GM23338 (cell line): ENCODE measurements at regions not wholly inside any gene's neighbourhood (a gene's known extent, or its start where the extent isn't known, plus 50 kb on each side); places are given as distances from the start of the nearest gene placed in this dataset.

ENCODE experiments used
- ATAC-seq: fragments of 200-7000 bp; cut with Tn5 transposase; 3 replicates; pipeline ENCODE4 v1.9.1; 2020
- DNase-seq: peaks from one replicate; pipeline ENCODE4 v3.0.0-alpha.2; 2015; ENCODE audit warnings: low spot score
- H2AFZ ChIP-seq: fragments of 200-600 bp; sonication (generic); 2 replicates; pipeline ENCODE4 v1.8.0; 2016; ENCODE audit warnings: antibody characterized with exemption, mild to moderate bottlenecking, moderate library complexity
- H3F3A ChIP-seq: fragments of 200-600 bp; sonication (generic); replicated peaks from 2 replicates; pipeline ENCODE4 v1.8.0; 2017; ENCODE audit warnings: antibody characterized with exemption, mixed run types, low read depth
- H3K27ac ChIP-seq: fragments of 200-600 bp; sonication (generic); 2 replicates; pipeline ENCODE4 v1.6.1; 2016; ENCODE audit warnings: low read depth
- H3K27me3 ChIP-seq: fragments of 200-600 bp; sonication (generic); 2 replicates; pipeline ENCODE4 v1.8.0; 2016; ENCODE audit warnings: mild to moderate bottlenecking, mixed run types, moderate library complexity; ENCODE audit not compliant: insufficient read depth
- H3K36me3 ChIP-seq: fragments of 200-600 bp; sonication (generic); 2 replicates; pipeline ENCODE4 v1.8.0; 2016; ENCODE audit warnings: mild to moderate bottlenecking; ENCODE audit not compliant: insufficient read depth
- H3K4me1 ChIP-seq: fragments of 200-600 bp; sonication (generic); 2 replicates; pipeline ENCODE4 v1.8.0; 2016; ENCODE audit warnings: mild to moderate bottlenecking, moderate library complexity; ENCODE audit not compliant: insufficient read depth
- H3K4me2 ChIP-seq: fragments of 200-600 bp; sonication (generic); 2 replicates; pipeline ENCODE4 v1.7.1; 2017; ENCODE audit warnings: mixed run types
- H3K4me3 ChIP-seq: fragments of 200-600 bp; sonication (generic); 2 replicates; pipeline ENCODE4 v1.6.1; 2016; ENCODE audit warnings: mixed run types
- H3K79me2 ChIP-seq: fragments of 200-600 bp; sonication (generic); replicated peaks from 2 replicates; pipeline ENCODE4 v1.8.0; 2017; ENCODE audit warnings: mild to moderate bottlenecking; ENCODE audit not compliant: insufficient read depth
- H3K9me2 ChIP-seq: fragments of 200-600 bp; sonication (generic); 2 replicates; pipeline ENCODE4 v1.8.0; 2017; ENCODE audit not compliant: insufficient read depth
- H4K20me1 ChIP-seq: fragments of 200-600 bp; sonication (generic); replicated peaks from 2 replicates; pipeline ENCODE4 v1.8.0; 2017; ENCODE audit warnings: mild to moderate bottlenecking; ENCODE audit not compliant: insufficient read depth
- H3K27ac Mint-ChIP-seq: 2 replicates; pipeline ENCODE4 v1.8.0; 2020; ENCODE audit warnings: inconsistent platforms, mild to moderate bottlenecking, moderate library complexity, mixed read lengths
- H3K27me3 Mint-ChIP-seq: 3 replicates; pipeline ENCODE4 v1.8.0; 2022; ENCODE audit warnings: low read depth, mild to moderate bottlenecking, moderate library complexity, mixed read lengths, inconsistent platforms; ENCODE audit not compliant: insufficient read depth, poor library complexity
- H3K36me3 Mint-ChIP-seq: 3 replicates; pipeline ENCODE4 v1.8.0; 2021; ENCODE audit warnings: low read depth, mild to moderate bottlenecking, inconsistent platforms, moderate library complexity, mixed read lengths
- H3K4me1 Mint-ChIP-seq: 3 replicates; pipeline ENCODE4 v1.8.0; 2020; ENCODE audit warnings: mild to moderate bottlenecking, inconsistent platforms, mixed read lengths
- H3K4me3 Mint-ChIP-seq: 3 replicates; pipeline ENCODE4 v1.8.0; 2021; ENCODE audit warnings: moderate library complexity, mild to moderate bottlenecking, inconsistent platforms, mixed read lengths
- H3K9me3 Mint-ChIP-seq: 3 replicates; pipeline ENCODE4 v1.8.0; 2020; ENCODE audit warnings: moderate library complexity, mild to moderate bottlenecking, inconsistent platforms, mixed read lengths
- CTCF ChIP-seq, 2 experiments: fragments of 200-600 bp in 1 of 2; sonication (generic) in 1 of 2; conservative IDR thresholded peaks; 2 replicates each; pipeline versions ENCODE4 v1.5.1 to v1.6.1; 2016 to 2017; ENCODE audit warnings: antibody characterized with exemption in 2 of 2, low read depth in 2 of 2, mild to moderate bottlenecking in 2 of 2, moderate library complexity in 1 of 2
- ETS1 ChIP-seq: IDR thresholded peaks from 2 replicates; pipeline ENCODE4 v1.6.1; 2016; ENCODE audit warnings: antibody characterized with exemption
- EZH2 ChIP-seq: fragments of 200-600 bp; sonication (generic); IDR thresholded peaks from one replicate; pipeline ENCODE4 v1.8.0; 2017; ENCODE audit warnings: antibody characterized with exemption, mild to moderate bottlenecking, low read depth; ENCODE audit not compliant: unreplicated experiment
- EZH2phosphoT487 ChIP-seq: fragments of 200-600 bp; sonication (generic); IDR thresholded peaks from one replicate; pipeline ENCODE4 v1.8.1; 2018; ENCODE audit warnings: antibody characterized with exemption; ENCODE audit not compliant: unreplicated experiment
- JUNB ChIP-seq: IDR thresholded peaks from one replicate; pipeline ENCODE4 v1.6.1; 2016; ENCODE audit warnings: antibody characterized with exemption; ENCODE audit not compliant: unreplicated experiment
- NANOG ChIP-seq: IDR thresholded peaks from 2 replicates; pipeline ENCODE4 v1.6.1; 2016; ENCODE audit warnings: antibody characterized with exemption, borderline replicate concordance
- POLR2AphosphoS5 ChIP-seq: IDR thresholded peaks from 2 replicates; pipeline ENCODE4 v1.6.1; 2016; ENCODE audit warnings: antibody characterized with exemption, low read depth
- STAT1 ChIP-seq: IDR thresholded peaks from one replicate; pipeline ENCODE4 v1.6.1; 2016; ENCODE audit warnings: antibody characterized with exemption; ENCODE audit not compliant: unreplicated experiment
- ZNF114 ChIP-seq: fragments of 250-450 bp; sonication (Bioruptor Pico); IDR thresholded peaks from 2 replicates; pipeline ENCODE4 v1.5.0; 2020; ENCODE audit warnings: mild to moderate bottlenecking, moderate library complexity
- ZNF331 ChIP-seq: fragments of 250-450 bp; sonication (Bioruptor Pico); IDR thresholded peaks from 2 replicates; pipeline ENCODE4 v1.5.0; 2020; ENCODE audit warnings: low read depth, mild to moderate bottlenecking, moderate library complexity
- ZNF462 ChIP-seq: fragments of 250-450 bp; sonication (Bioruptor Pico); IDR thresholded peaks from 2 replicates; pipeline ENCODE4 v1.5.0; 2020; ENCODE audit warnings: mild to moderate bottlenecking, moderate library complexity

- DNase-seq (no peak), ATAC-seq (no peak)
- Mint-ChIP-seq H3K27me3 (peaks cover 8% of the 10 kb centered on the region), H3K36me3 (peaks cover 4% of the 10 kb centered on the region), H3K4me1 (peaks cover 28% of the 10 kb centered on the region), H3K4me3 (no peak overlapping the region), H3K9me3 (peaks cover 5% of the 10 kb centered on the region; the same call in 2 of the 3 replicates), H3K27ac (no peak overlapping the region)
- Histone ChIP-seq H2AFZ (0 out of 2 replicates have a peak overlapping the region, but pooled peaks have one; percentile 43), H3K4me1 (peaks cover 11% of the 10 kb centered on the region), H3K4me2 (no peak overlapping the region), H3F3A (no peaks in the 10 kb centered on the region), H3K36me3 (no peaks in the 10 kb centered on the region; the same call in 1 of the 2 replicates), H4K20me1 (no peaks in the 10 kb centered on the region), H3K9me2 (0 out of 2 replicates have a peak, but pooled peaks cover 11% of the 10 kb centered on the region), H3K4me3 (no peak overlapping the region), H3K27ac (no peak overlapping the region), H3K27me3 (no peaks in the 10 kb centered on the region), H3K79me2 (no peaks in the 10 kb centered on the region)
- TF ChIP-seq JUNB (no peak), NANOG (no peak), EZH2 (no peak), STAT1 (no peak), ZNF114 (CRISPR knock-in tag) (no peak), EZH2phosphoT487 (no peak)
These were observed 128.9 kb upstream of the RXFP2 start for GRCh38 chr13:31610270-31610998.

- ATAC-seq: no peak
- DNase-seq: no peak
- Histone ChIP-seq H3K4me1 (peaks cover 6% of the 10 kb centered on the region), H3K9me2 (0 out of 2 replicates have a peak, but pooled peaks cover 11% of the 10 kb centered on the region), H2AFZ (no peak overlapping the region), H3K36me3 (no peaks in the 10 kb centered on the region; the same call in 1 of the 2 replicates), H3K4me3 (no peak overlapping the region), H3K79me2 (no peaks in the 10 kb centered on the region), H3K4me2 (no peak overlapping the region), H4K20me1 (no peaks in the 10 kb centered on the region), H3K27ac (no peak overlapping the region), H3K27me3 (no peaks in the 10 kb centered on the region), H3F3A (no peaks in the 10 kb centered on the region)
- peaks cover 4% of the 10 kb centered on the region for H3K36me3 Mint-ChIP-seq
- peaks cover 21% of the 10 kb centered on the region for H3K4me1 Mint-ChIP-seq
- H3K27me3 Mint-ChIP-seq: peaks cover 6% of the 10 kb centered on the region
- H3K27ac Mint-ChIP-seq: no peak overlapping the region
- no peak overlapping the region for H3K4me3 Mint-ChIP-seq
- H3K9me3 Mint-ChIP-seq: peaks cover 5% of the 10 kb centered on the region; the same call in 2 of the 3 replicates
- TF ChIP-seq EZH2phosphoT487: no peak
- no peak for TF ChIP-seq JUNB
- TF ChIP-seq STAT1: no peak
- TF ChIP-seq CTCF (conservative IDR thresholded peaks at IDR 0.05; ENCODE audit: low read depth in 2 of 2): no peak
- TF ChIP-seq EZH2: no peak
- no peak for TF ChIP-seq ETS1
- no peak for TF ChIP-seq ZNF462 (CRISPR knock-in tag)
- no peak for TF ChIP-seq ZNF114 (CRISPR knock-in tag)
- no peak for TF ChIP-seq NANOG
- TF ChIP-seq POLR2AphosphoS5: no peak
- no peak for TF ChIP-seq ZNF331 (CRISPR knock-in tag)
These were observed 128.1 kb upstream of the RXFP2 start for GRCh38 chr13:31611214-31611613.
